ENCODE measurements at regions not wholly inside any gene's neighbourhood (a gene's known extent, or its start where the extent isn't known, plus 50 kb on each side); places are given as distances from the start of the nearest gene placed in this dataset.

DNA sequence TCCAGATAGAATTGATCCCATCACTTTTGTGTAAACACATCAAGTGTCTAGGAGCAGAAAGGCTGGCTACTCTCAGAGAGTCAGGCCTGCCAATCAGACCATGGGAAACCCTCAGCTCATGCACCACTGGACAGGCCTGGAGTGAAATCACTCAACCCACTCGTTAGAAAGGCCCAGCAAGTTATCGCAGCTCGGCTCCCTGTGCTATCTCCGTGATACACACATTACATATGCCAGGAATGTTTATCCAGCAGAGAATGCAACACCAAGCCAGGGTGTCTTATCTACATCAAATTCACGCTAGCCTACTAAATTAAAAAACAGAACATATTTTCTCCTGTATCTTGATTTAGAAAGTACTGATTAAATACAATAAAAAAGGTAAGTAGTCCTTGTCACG, 232.4 kb upstream of the FOXQ1 start:
- TF ChIP-seq, protein P1, sequence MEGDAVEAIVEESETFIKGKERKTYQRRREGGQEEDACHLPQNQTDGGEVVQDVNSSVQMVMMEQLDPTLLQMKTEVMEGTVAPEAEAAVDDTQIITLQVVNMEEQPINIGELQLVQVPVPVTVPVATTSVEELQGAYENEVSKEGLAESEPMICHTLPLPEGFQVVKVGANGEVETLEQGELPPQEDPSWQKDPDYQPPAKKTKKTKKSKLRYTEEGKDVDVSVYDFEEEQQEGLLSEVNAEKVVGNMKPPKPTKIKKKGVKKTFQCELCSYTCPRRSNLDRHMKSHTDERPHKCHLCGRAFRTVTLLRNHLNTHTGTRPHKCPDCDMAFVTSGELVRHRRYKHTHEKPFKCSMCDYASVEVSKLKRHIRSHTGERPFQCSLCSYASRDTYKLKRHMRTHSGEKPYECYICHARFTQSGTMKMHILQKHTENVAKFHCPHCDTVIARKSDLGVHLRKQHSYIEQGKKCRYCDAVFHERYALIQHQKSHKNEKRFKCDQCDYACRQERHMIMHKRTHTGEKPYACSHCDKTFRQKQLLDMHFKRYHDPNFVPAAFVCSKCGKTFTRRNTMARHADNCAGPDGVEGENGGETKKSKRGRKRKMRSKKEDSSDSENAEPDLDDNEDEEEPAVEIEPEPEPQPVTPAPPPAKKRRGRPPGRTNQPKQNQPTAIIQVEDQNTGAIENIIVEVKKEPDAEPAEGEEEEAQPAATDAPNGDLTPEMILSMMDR (IDR thresholded peaks at IDR 0.05), result no peak
- TF ChIP-seq POLR2A (IDR thresholded peaks at IDR 0.05) (no peak), EP300 (IDR thresholded peaks at IDR 0.05) (no peak)

All from tibial nerve (tissue), 4 donors.